Uterus (tissue), 3 donors: ENCODE measurements at regions not wholly inside any gene's neighbourhood (a gene's known extent, or its start where the extent isn't known, plus 50 kb on each side); places are given as distances from the start of the nearest gene placed in this dataset.

ENCODE experiments used
- DNase-seq, 2 donors: peaks; one replicate each; pipeline ENCODE4 v3.0.0-alpha.2; 2019 to 2020
- H3K27ac ChIP-seq, 2 donors: fragments of 200-600 bp; sonication (generic); 1 replicate in 1 of 2; 2 replicates in 1 of 2; pipeline ENCODE4 v1.5.1; 2016 to 2018
- H3K27me3 ChIP-seq, 2 donors: fragments of 200-600 bp; sonication (generic); one replicate each; pipeline ENCODE4 v1.5.1; 2018 to 2019; ENCODE audit warnings: control low read depth in 1 of 2
- H3K36me3 ChIP-seq, 2 donors: fragments of 200-600 bp; sonication (generic); one replicate each; pipeline ENCODE4 v1.5.1; 2019; ENCODE audit warnings: control low read depth in 1 of 2
- H3K4me1 ChIP-seq, 2 donors: fragments of 200-600 bp; sonication (generic); one replicate each; pipeline ENCODE4 v1.5.1; 2018 to 2019; ENCODE audit warnings: control low read depth in 1 of 2
- H3K4me3 ChIP-seq, 2 donors: fragments of 200-600 bp; sonication (generic); 1 replicate in 1 of 2; 2 replicates in 1 of 2; pipeline ENCODE4 v1.5.1; 2018 to 2019; ENCODE audit warnings: mild to moderate bottlenecking in 1 of 2
- H3K9me3 ChIP-seq, 2 donors: fragments of 200-600 bp; sonication (generic); one replicate each; pipeline ENCODE4 v1.5.1; 2019; ENCODE audit warnings: control low read depth in 1 of 2
- POLR2A ChIP-seq, 2 donors: fragments of 450-650 bp; IDR thresholded peaks; one replicate each; pipeline ENCODE4 v1.6.1; 2016; ENCODE audit warnings: antibody characterized with exemption in 2 of 2, mild to moderate bottlenecking in 1 of 2, moderate library complexity in 1 of 2
- intact Hi-C: fragments of 100-400 bp; cut with DNase I; formaldehyde crosslinking; loops from one replicate; pipeline ENCODE4 v1.15.1; 2023; ENCODE audit warnings: low total_unique reads
- TF ChIP-seq, protein P1 (sequence below), 4 experiments: fragments of 200-600 bp in 2 of 4; fragments of 450-650 bp in 2 of 4; sonication (generic) in 2 of 4; IDR thresholded peaks; one replicate each; pipeline ENCODE4 v1.5.1; 2016 to 2019; ENCODE audit warnings: antibody characterized with exemption in 4 of 4, mild to moderate bottlenecking in 2 of 4, moderate library complexity in 1 of 4
- donor health status: DM: yes; HTN: yes; CAD: no.

DNA sequence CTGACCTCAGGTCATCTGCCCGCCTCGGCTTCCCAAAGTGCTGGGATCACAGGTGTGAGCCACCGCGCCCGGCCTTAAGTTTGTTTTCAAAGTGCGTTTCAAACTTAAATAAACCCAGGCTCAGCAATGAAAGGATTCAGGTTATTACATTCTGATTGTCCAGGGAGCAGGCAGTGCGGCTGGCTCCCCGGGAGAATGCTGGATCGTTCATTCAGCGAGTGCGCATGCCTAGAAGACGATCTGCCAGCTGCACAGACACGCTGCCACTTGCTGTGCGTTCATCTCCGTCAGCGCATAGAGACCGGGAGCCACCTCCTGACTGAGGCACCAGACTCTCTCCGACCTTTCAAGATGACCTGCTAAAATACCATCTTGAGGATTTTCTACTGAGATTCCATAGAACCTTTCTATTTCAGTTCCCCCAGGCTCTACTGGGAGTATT is 163.9 kb upstream of the ZNF217 start:
- Histone ChIP-seq H3K36me3 (no peaks in the 10 kb centered on the region), H3K9me3 (no peaks in the 10 kb centered on the region), H3K4me3 (no peak overlapping the region), H3K27ac (no peak overlapping the region), H3K4me1 (no peaks in the 10 kb centered on the region), H3K27me3 (no peaks in the 10 kb centered on the region)
- DNase-seq: no peak
- intact Hi-C loops: no loop called here
- TF ChIP-seq, protein P1, sequence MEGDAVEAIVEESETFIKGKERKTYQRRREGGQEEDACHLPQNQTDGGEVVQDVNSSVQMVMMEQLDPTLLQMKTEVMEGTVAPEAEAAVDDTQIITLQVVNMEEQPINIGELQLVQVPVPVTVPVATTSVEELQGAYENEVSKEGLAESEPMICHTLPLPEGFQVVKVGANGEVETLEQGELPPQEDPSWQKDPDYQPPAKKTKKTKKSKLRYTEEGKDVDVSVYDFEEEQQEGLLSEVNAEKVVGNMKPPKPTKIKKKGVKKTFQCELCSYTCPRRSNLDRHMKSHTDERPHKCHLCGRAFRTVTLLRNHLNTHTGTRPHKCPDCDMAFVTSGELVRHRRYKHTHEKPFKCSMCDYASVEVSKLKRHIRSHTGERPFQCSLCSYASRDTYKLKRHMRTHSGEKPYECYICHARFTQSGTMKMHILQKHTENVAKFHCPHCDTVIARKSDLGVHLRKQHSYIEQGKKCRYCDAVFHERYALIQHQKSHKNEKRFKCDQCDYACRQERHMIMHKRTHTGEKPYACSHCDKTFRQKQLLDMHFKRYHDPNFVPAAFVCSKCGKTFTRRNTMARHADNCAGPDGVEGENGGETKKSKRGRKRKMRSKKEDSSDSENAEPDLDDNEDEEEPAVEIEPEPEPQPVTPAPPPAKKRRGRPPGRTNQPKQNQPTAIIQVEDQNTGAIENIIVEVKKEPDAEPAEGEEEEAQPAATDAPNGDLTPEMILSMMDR (IDR thresholded peaks at IDR 0.05): no peak
- TF ChIP-seq POLR2A (IDR thresholded peaks at IDR 0.05): no peak

DNA sequence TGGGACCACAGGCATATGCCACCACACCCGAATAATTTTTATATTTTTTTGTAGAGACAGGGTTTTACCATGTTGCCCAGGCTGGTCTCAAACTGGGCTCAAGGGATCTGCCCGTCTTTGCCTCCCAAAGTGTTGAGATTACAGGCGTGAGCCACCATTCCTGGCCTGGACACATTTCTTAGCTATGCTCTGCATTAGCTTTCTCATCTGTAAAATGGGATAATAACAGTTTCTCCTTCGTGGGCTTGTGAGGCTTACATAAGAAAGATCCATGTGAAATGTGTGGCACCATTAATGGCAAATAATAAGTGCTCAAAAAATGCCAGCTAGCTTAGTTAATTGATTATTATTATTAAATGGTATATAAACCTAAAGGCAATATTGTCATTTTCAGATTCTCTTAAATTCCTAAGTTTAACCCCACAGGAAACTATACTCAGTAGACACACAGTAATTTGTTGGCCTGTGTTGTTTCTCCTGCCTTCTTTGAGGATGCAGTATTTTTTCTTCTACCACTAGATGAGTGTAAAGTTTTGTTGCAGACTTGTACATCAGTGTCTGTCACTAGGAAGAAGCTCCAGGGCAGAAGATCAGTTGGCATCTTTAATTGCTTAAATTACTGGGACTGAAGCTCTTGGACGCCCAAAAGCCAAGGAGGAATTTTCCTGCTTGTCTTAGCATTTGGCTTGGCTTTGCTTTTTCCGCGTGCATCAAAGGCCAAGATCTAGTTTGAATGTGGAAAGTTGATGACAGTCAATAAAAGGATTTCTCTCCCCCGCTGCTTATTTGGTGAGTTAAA is 162.3 kb upstream of the ZNF217 start:
- Histone ChIP-seq H3K36me3 (no peaks in the 10 kb centered on the region), H3K9me3 (no peaks in the 10 kb centered on the region), H3K27me3 (no peaks in the 10 kb centered on the region), H3K4me3 (no peak overlapping the region), H3K27ac (no peak overlapping the region), H3K4me1 (no peaks in the 10 kb centered on the region)
- intact Hi-C loops: no loop called here
- TF ChIP-seq, protein P1 (IDR thresholded peaks at IDR 0.05): no peak
- TF ChIP-seq POLR2A (IDR thresholded peaks at IDR 0.05): no peak
- no peak for DNase-seq

DNA sequence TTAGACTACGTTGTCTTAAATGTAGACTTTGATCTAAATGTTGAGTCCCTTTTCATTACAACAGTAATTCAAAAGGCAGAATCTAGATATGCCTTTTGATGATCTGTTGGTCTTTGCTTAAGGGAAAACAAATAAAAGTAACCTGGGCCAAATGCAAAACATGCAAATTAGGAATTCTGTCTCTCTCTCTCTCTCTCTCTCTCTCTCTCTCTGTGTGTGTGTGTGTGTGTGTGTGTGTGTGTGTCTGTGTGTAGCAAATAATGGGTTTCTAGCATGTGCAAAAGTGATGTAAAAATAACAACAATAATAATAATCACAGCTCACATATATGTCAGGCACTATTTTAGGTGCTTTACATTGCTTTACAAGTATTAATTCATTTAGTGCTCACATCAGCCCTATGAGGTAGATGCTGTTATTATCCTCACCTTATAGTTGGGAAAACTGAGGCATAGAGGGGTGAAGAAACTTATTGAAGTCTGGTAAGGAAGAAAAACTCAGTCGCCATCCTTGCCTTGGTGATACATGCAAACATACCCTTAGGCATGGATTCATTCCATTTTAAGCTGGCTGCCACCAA is 160.3 kb upstream of the ZNF217 start:
- H3K36me3 ChIP-seq: no peaks in the 10 kb centered on the region
- TF ChIP-seq POLR2A (IDR thresholded peaks at IDR 0.05): no peak
- TF ChIP-seq, protein P1 (IDR thresholded peaks at IDR 0.05): no peak
- no peak overlapping the region for H3K4me3 ChIP-seq
- intact Hi-C loops: no loop called here
- no peaks in the 10 kb centered on the region for H3K27me3 ChIP-seq
- H3K4me1 ChIP-seq: no peaks in the 10 kb centered on the region
- DNase-seq: no peak
- no peaks in the 10 kb centered on the region for H3K9me3 ChIP-seq
- H3K27ac ChIP-seq: no peak overlapping the region

DNA sequence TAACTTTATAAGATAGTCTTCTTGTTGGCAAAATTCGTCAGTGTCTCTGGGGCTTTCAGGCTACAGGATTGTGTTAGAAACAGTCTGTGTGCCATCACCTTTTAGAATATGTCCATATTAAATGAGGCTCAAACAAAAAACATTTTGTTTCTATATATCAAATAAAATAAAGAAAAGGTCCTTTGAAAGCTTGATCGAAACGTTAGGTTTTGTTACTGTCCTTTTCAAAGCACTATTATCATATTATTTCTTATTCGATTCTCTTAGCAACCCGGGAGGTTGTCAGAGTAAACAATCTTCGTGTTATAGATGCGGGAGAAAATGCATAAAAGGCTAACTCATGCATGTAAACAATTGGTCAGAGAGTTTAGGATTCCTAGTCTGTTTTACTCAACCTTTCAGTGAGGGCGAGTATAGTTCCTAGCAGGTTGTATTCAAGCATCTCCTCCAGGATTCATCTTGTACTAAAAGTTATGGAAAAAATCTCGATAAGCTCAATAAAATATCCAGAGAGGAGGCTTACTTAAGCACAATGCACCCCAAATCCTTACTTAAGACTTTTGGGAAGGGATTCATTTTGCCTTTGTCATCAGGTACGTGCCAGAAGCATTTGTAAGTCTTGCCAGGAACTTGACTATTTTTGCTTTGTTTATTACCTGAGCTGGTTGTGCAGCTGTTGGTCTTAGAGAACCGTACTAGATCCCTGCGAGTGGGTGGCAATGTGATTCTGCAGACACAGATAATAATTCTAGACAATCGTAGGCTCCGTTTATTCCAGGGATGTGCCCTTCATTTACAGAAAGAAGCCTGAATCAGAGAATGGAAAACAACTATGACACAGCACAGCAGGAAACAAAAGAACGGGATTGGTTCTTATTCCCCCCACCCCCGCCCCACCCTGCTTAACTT is 159.6 kb upstream of the ZNF217 start:
- intact Hi-C loops: no loop called here
- TF ChIP-seq, protein P1 (IDR thresholded peaks at IDR 0.05): no peak
- no peak for TF ChIP-seq POLR2A (IDR thresholded peaks at IDR 0.05)
- Histone ChIP-seq H3K4me3 (no peak overlapping the region), H3K27me3 (no peaks in the 10 kb centered on the region), H3K36me3 (no peaks in the 10 kb centered on the region), H3K4me1 (no peaks in the 10 kb centered on the region), H3K9me3 (no peaks in the 10 kb centered on the region), H3K27ac (no peak overlapping the region)
- no peak for DNase-seq
